Upper lobe of left lung (tissue), 4 donors: ENCODE measurements at regions not wholly inside any gene's neighbourhood (a gene's known extent, or its start where the extent isn't known, plus 50 kb on each side); places are given as distances from the start of the nearest gene placed in this dataset.

ENCODE experiments used
- CTCF ChIP-seq, 6 experiments: fragments of 450-650 bp in 4 of 6; fragments of 200-600 bp in 2 of 6; sonication (generic) in 2 of 6; IDR thresholded peaks; one replicate each; pipeline ENCODE4 v1.5.1; 2016 to 2019; ENCODE audit warnings: antibody characterized with exemption in 6 of 6
- POLR2A ChIP-seq, 4 donors: fragments of 450-650 bp; IDR thresholded peaks; one replicate each; pipeline ENCODE4 v1.5.1; 2016 to 2017; ENCODE audit warnings: antibody characterized with exemption in 4 of 4, mild to moderate bottlenecking in 2 of 4

GRCh38 chr13:44236370-44236769 lies 137.3 kb upstream of the SERP2 start:
- TF ChIP-seq CTCF (IDR thresholded peaks at IDR 0.05) = no peak
- TF ChIP-seq POLR2A (IDR thresholded peaks at IDR 0.05) = no peak
